NCI-H1417 treated with DMSO at 0.1 percent for 48 hours (cell line): ENCODE measurements at regions not wholly inside any gene's neighbourhood (a gene's known extent, or its start where the extent isn't known, plus 50 kb on each side); places are given as distances from the start of the nearest gene placed in this dataset.
A peak's percentile ranks its signal among the peaks of the same experiment; 100 is the strongest.
"Not testable (repeated sequence)": the region's sequence is repeated elsewhere in the genome, so short reads cannot be mapped to it uniquely, and the experiment has no call there.

Experiments used
- DNase-seq: peaks from one replicate; lab custom pipeline; 2025; lab: John Stamatoyannopoulos, UW

GRCh38 chr11:115659061-115659963 is 155.1 kb upstream of the CADM1 start:
- peak; percentile 37 for DNase-seq

- no peak for DNase-seq
These were observed 153.4 kb upstream of the CADM1 start for GRCh38 chr11:115657586-115657985.

GRCh38 chr11:115656669-115657068 is 152.5 kb upstream of the CADM1 start:
- no peak for DNase-seq

DNA sequence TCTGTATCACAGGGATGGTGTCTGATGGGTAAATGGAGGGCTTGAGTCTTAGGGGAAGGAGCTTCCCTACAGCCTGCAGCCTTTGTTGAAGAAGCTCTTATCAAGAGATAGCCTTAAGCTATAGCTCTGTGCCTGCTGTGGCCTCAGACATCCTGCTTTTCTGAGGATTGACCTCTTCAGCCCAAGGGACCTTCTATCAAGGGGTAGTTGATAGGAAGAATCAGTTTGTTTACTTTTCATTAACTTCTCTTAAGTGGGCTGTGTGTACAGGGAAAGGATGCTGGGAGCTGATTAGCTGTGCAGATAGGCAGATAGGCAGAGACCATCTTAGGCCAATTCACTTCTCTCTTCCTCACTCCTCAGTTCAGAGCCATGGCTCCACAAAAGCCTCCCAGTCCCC is 151.8 kb upstream of the CADM1 start:
- no peak for DNase-seq

DNA sequence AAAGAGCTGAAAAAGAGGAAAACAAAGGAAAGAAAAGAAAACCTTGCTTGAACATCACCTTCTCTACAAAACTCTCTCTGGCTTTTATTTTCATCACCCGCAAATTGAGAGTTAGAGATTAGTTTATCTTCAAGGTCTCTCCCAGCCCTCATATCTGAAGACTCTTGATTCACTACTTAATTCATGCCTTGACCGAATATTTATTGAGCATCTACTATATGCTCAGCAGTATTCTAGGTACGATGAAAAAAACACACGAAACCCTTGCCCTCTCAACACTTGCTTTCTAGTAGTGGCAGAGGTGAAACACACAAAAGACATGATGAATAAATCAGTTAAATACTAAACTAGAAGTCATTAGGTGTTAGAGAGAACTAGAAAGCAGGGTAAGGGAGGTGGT is 150.6 kb upstream of the CADM1 start:
- no peak for DNase-seq

GRCh38 chr11:115653926-115654325 is 149.7 kb upstream of the CADM1 start:
- DNase-seq, result no peak

GRCh38 chr11:115653076-115653475 is 148.9 kb upstream of the CADM1 start:
- no peak for DNase-seq

GRCh38 chr11:115652496-115652895 is 148.3 kb upstream of the CADM1 start:
- DNase-seq, result no peak

DNA sequence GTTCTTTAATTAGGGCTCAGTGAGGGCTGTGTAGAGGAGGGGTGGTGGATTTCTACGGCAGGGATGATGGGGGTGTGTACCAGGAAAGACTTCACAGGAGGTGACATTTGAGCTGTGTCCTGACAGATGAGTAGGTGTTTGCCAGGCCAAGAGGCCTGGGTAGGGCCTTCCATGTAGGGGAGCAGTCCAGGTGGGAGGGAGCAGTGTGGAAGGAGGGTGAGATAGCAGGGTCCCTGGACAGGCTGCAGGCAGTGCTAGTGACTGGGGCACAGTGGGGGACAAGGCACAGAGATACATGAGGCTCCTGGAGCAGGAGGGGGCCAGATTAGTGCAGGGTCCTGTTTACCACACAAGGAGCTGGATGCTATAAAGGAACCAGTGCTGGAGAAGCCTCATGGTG is 147.9 kb upstream of the CADM1 start:
- no peak for DNase-seq

DNA sequence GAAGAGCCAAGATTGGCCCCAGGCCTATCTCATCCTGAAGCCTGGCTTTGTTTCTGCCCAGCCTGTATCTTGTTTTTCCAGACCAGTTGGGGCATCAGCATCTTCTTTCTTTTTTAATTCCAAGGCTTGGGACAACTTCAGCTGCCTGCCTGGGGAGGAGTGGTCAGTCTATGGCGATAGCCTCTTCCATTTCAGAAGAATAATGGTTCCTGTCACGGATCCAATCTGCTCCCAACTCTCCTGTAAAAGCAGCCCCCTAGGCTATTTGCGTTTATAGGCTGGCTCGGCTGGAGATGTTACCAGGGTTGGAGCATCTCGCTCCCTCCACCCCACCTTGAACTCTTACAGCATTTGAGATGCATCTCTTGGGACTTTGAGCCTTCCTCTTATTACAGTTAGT is 145.2 kb upstream of the CADM1 start:
- DNase-seq, result no peak

- no peak for DNase-seq
These were observed 141.6 kb upstream of the CADM1 start for GRCh38 chr11:115645631-115646317.

DNA sequence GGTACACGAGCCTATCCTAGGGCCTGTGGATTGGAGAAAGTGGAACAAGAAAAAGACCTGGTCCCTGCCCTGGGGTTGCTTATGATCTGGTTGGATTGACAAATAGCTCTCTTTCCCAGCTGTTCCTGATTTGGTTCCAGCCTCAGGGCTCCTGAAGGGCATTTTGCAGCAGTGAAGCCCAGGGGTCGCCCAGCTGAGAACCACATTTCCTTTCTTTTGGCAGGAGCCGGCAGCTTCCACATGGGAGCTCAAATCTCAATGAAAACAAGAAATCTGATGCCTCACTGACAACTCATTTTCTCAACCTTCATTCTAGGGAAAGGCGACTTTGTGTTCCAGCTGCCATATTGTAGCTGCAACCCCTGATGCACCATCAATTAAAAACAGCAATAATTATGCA is 140.6 kb upstream of the CADM1 start:
- DNase-seq, result no peak

GRCh38 chr11:115643549-115644270 is 139.5 kb upstream of the CADM1 start:
- no peak for DNase-seq

DNA sequence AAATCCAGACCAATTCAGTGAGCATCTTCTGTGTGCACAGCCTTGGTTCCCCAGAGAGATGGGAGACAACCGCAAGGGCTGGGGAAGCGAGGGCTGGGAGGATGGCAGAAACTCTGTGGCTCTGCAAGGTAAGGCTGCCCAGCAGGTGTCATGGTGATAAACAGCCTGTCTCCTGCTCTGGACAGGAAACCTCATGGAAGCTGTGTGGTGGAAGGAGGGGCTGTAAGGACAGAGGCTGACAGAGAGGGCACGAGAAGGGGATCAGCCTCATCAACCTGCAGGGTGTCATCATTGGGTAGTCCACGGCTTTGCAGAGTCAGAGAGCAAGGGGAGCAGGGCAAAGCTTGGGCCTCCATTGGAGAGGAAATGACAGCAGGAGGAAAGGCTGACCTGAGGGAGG is 138.4 kb upstream of the CADM1 start:
- DNase-seq, result no peak

DNA sequence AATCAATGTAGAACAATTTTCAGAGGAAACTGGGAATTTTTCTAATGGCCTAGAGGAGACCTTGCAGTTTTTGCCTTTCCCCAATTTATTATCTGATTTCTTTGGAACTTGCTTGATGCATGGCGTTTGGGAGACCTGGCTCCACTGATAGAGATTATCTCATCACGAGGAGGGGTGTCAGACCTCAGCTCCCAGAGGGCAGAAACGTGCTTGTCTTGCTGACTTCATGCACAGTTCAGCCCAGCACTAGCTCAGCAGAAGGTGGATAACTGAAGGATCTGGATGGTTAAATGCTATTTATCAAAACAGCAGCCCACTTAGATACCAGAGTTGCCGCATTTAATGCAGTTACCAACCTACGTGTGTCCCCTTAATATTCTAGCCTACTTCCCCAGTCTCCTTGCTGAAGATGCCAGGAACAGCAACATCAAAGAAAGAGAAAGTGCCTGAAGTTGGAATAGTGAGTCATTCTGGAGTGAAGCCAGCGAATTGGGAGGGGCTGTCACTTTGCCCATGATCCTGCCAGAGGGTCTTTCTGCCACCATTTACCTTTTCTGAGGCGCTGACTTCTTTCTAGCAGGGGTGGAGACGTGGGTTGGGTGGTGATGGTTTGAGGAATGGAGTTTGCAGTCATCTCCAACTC is 133.5 kb upstream of the CADM1 start:
- no peak for DNase-seq

DNA sequence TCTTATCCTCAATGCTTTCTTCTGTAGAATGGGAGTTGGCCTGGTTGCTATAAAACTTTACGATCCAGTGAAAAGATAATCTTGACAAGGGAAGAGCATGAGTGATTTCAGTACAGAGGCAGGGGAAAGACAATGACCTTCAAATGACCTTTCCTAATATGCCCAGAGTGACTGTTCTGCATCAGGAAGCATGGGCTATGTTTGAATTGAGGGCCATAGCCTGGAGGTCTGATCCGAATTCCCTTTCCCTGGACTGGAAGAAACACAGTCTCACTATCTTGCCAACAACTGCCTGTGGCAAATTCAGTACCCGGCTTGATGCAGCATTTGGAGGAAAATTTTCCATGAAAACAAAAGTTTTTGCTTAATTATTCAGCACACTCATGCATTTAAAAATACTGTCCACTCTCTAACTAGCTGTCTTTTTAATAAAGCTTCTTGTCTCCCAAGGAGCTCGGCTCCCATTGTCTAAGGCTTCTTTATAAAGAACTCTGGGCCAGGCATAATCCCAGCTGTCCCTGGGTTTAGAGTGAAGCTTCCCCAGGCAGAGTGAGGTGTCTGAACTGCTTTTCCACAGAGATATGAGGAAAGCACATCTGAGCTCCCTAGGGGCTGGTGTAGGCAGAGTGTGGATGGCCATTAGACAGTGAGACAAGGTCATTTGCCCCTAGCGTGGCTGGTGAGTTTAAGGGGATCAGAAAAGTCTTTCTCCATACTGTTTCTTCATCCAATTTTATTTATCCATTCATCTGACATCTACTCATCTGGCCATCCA is 132.7 kb upstream of the CADM1 start:
- DNase-seq, result no peak

- not testable (repeated sequence) for DNase-seq
These were observed 129.8 kb upstream of the CADM1 start for GRCh38 chr11:115633977-115634376.

- no peak for DNase-seq
These were observed 127.8 kb upstream of the CADM1 start for GRCh38 chr11:115632061-115632460.

DNA sequence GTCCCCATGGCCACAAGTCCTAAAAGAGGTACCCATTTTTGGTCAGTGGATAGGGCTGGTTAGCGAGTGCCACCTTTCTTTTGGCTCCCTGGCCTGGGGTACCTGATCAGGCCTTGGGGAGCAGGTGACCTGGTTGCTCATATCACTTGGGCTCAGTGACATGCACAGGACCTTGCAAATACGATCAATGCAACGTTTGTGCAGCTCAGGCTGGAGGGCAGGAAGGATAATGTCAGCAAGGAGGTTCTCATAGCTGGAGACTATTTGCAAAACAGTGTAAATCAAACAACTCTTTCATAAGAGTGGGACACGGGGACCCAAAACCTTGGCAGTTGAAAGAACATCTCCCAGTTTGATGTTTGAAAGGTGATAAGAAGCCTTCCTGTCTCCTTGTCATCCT is 127.4 kb upstream of the CADM1 start:
- no peak for DNase-seq

GRCh38 chr11:115630214-115630613 is 126.0 kb upstream of the CADM1 start:
- DNase-seq, result no peak

- DNase-seq, result no peak
These were observed 125.3 kb upstream of the CADM1 start for GRCh38 chr11:115629456-115630015.
